Prostate gland (tissue), 2 donors: ENCODE measurements at regions not wholly inside any gene's neighbourhood (a gene's known extent, or its start where the extent isn't known, plus 50 kb on each side); places are given as distances from the start of the nearest gene placed in this dataset.

Experiments used
- POLR2A ChIP-seq: fragments of 450-650 bp; IDR thresholded peaks from one replicate; pipeline ENCODE4 v1.6.1; 2016; ENCODE audit warnings: antibody characterized with exemption, mild to moderate bottlenecking
- POLR2AphosphoS5 ChIP-seq: sonication (generic); formaldehyde crosslinking; IDR thresholded peaks from one replicate; pipeline ENCODE4 v1.6.1; 2017; ENCODE audit warnings: antibody characterized with exemption
- TF ChIP-seq, protein P1 (sequence below), 4 experiments: fragments of 200-600 bp in 2 of 4; fragments of 450-650 bp in 2 of 4; sonication (generic) in 2 of 4; IDR thresholded peaks; 1 replicate in 3 of 4; 2 replicates in 1 of 4; pipeline ENCODE4 v1.5.1; 2016 to 2019; ENCODE audit warnings: antibody characterized with exemption in 4 of 4, mild to moderate bottlenecking in 2 of 4, moderate library complexity in 2 of 4

GRCh38 chr11:122405547-122406341 lies 249.8 kb upstream of the UBASH3B start:
- TF ChIP-seq, protein P1, sequence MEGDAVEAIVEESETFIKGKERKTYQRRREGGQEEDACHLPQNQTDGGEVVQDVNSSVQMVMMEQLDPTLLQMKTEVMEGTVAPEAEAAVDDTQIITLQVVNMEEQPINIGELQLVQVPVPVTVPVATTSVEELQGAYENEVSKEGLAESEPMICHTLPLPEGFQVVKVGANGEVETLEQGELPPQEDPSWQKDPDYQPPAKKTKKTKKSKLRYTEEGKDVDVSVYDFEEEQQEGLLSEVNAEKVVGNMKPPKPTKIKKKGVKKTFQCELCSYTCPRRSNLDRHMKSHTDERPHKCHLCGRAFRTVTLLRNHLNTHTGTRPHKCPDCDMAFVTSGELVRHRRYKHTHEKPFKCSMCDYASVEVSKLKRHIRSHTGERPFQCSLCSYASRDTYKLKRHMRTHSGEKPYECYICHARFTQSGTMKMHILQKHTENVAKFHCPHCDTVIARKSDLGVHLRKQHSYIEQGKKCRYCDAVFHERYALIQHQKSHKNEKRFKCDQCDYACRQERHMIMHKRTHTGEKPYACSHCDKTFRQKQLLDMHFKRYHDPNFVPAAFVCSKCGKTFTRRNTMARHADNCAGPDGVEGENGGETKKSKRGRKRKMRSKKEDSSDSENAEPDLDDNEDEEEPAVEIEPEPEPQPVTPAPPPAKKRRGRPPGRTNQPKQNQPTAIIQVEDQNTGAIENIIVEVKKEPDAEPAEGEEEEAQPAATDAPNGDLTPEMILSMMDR (IDR thresholded peaks at IDR 0.05), result no peak
- TF ChIP-seq POLR2AphosphoS5, result no peak
- TF ChIP-seq POLR2A, result no peak
